ENCODE measurements at regions not wholly inside any gene's neighbourhood (a gene's known extent, or its start where the extent isn't known, plus 50 kb on each side); places are given as distances from the start of the nearest gene placed in this dataset.
A peak's percentile ranks its signal among the peaks of the same experiment; 100 is the strongest.

- no peak for DNase-seq (ENCODE audit: low spot score)
These were observed 156.0 kb downstream of the TOMM20 start for GRCh38 chr1:234972411-234973191.

- DNase-seq (ENCODE audit: low spot score) = no peak
These were observed 156.9 kb downstream of the TOMM20 start for GRCh38 chr1:234971586-234972297.

GRCh38 chr1:234970731-234971476 is 157.7 kb downstream of the TOMM20 start:
- no peak for DNase-seq (ENCODE audit: low spot score)

- DNase-seq (ENCODE audit: low spot score) = no peak
These were observed 158.3 kb downstream of the TOMM20 start for GRCh38 chr1:234970401-234970730.

- no peak for DNase-seq (ENCODE audit: low spot score)
These were observed 158.8 kb downstream of the TOMM20 start for GRCh38 chr1:234969581-234970400.

GRCh38 chr1:234969011-234969441 is 159.6 kb downstream of the TOMM20 start:
- DNase-seq (ENCODE audit: low spot score) = no peak

- DNase-seq (ENCODE audit: low spot score) = no peak
These were observed 160.2 kb downstream of the TOMM20 start for GRCh38 chr1:234968451-234968850.

GRCh38 chr1:234967121-234967520 is 161.5 kb downstream of the TOMM20 start:
- no peak for DNase-seq (ENCODE audit: low spot score)

GRCh38 chr1:234965111-234965510 is 163.5 kb downstream of the TOMM20 start:
- DNase-seq (ENCODE audit: low spot score) = no peak

GRCh38 chr1:234963904-234964702 is 164.5 kb downstream of the TOMM20 start:
- no peak for DNase-seq (ENCODE audit: low spot score)

- no peak for DNase-seq (ENCODE audit: low spot score)
These were observed 165.3 kb downstream of the TOMM20 start for GRCh38 chr1:234963180-234963903.

- peak; percentile 16 for DNase-seq (ENCODE audit: low spot score)
These were observed 166.2 kb downstream of the TOMM20 start for GRCh38 chr1:234962340-234962989.

GRCh38 chr1:234961456-234962339 is 166.9 kb downstream of the TOMM20 start:
- DNase-seq (ENCODE audit: low spot score) = no peak

GRCh38 chr1:234960722-234961455 is 167.7 kb downstream of the TOMM20 start:
- DNase-seq (ENCODE audit: low spot score) = peak; percentile 42

- no peak for DNase-seq (ENCODE audit: low spot score)
These were observed 169.7 kb downstream of the TOMM20 start for GRCh38 chr1:234958706-234959657.

GRCh38 chr1:234958066-234958705 is 170.5 kb downstream of the TOMM20 start:
- no peak for DNase-seq (ENCODE audit: low spot score)

All from kidney capillary endothelial cell (primary cell).